Lung (tissue), 11 donors: ENCODE measurements at regions not wholly inside any gene's neighbourhood (a gene's known extent, or its start where the extent isn't known, plus 50 kb on each side); places are given as distances from the start of the nearest gene placed in this dataset.

Source experiments
- ATAC-seq: fragments of 200-7000 bp; cut with Tn5 transposase; one replicate; pipeline ENCODE4 v1.9.1; 2020; ENCODE audit warnings: moderate number of reproducible peaks; ENCODE audit not compliant: insufficient read depth, low FRiP score
- DNase-seq, 3 donors: peaks; one replicate each; pipeline ENCODE4 v3.0.0-alpha.2; 2013 to 2017
- H3K27ac ChIP-seq, 2 donors: one replicate each; pipeline ENCODE4 v1.5.1; 2013; ENCODE audit warnings: mild to moderate bottlenecking in 2 of 2, moderate library complexity in 2 of 2, control low read depth in 1 of 2, inconsistent platforms in 1 of 2, low read depth in 1 of 2, low read length in 1 of 2
- H3K27me3 ChIP-seq, 3 donors: one replicate each; pipeline ENCODE4 v1.5.1; 2013; ENCODE audit warnings: low read length in 2 of 3; ENCODE audit not compliant: control insufficient read depth in 3 of 3, insufficient read depth in 3 of 3
- H3K36me3 ChIP-seq, 4 donors: one replicate each; pipeline ENCODE4 v1.5.1; 2013; ENCODE audit warnings: low read length in 4 of 4, mild to moderate bottlenecking in 1 of 4, moderate library complexity in 1 of 4; ENCODE audit not compliant: control insufficient read depth in 4 of 4, insufficient read depth in 4 of 4
- H3K4me1 ChIP-seq, 5 donors: one replicate each; pipeline ENCODE4 v1.5.1; 2013; ENCODE audit warnings: low read length in 5 of 5, mild to moderate bottlenecking in 2 of 5, moderate library complexity in 1 of 5; ENCODE audit not compliant: control insufficient read depth in 5 of 5, insufficient read depth in 5 of 5
- H3K4me3 ChIP-seq: one replicate; pipeline ENCODE4 v1.5.1; 2013; ENCODE audit warnings: mild to moderate bottlenecking, control low read depth, moderate library complexity
- H3K9ac ChIP-seq, 2 donors: one replicate each; pipeline ENCODE4 v1.5.1; 2013; ENCODE audit warnings: low read length in 2 of 2, control low read depth in 1 of 2; ENCODE audit not compliant: insufficient read depth in 1 of 2
- H3K9me3 ChIP-seq, 4 donors: one replicate each; pipeline ENCODE4 v1.5.1; 2013; ENCODE audit warnings: low read length in 3 of 4, mild to moderate bottlenecking in 1 of 4, moderate library complexity in 1 of 4; ENCODE audit not compliant: control insufficient read depth in 4 of 4, insufficient read depth in 3 of 4
- WGBS, 2 donors: extraction: QIAGEN DNeasy Blood & Tissue Kit; methylation state at CpG; one replicate each; pipeline ENCODE4 v1.1.7; 2013; 5-methylcytosine and 5-hydroxymethylcytosine counted together
- TF ChIP-seq, protein P1 (sequence below): IDR thresholded peaks from 2 replicates; pipeline ENCODE4 v1.5.1; 2012; ENCODE audit warnings: mild to moderate bottlenecking; ENCODE audit errors: control extremely low read depth, extremely low read depth
- donor health status: control.
- donor health status: control.
- donor health status: Bipolar disorder and iron deficiency.
- donor health status: healthy.
- donor health status: DM: yes; HTN: yes; CAD: no.

DNA sequence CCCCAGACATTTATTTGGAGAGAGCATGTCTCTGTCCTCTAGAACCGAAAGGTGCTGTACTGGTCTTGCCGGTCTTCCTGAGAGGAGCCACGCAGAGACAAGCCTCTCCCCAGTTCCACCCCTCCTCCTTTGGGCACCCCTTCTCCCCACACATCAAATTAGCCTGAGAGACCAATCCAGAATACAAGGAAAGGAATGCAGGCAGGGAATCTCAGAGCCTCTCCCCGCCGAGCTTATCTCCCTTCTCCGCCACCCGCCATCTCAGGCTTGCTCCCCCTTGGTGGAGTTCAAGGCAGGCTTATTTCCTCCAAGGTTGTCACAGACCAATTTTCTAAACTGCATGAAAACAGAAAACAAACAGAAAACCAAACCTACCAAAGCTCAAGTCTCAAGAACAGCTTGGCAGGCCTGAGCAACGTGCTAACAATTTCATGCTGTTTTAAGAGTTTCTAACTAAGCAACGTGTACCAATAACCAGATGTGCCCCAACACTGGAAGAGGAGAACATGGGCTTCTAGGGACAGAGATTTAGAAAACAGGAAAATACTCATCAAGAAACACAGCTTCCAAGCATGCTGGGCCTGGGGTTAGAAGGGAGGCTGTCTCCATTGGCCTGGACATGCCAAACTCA is 124.5 kb upstream of the PKDCC start:
- DNase-seq (peak in 2 of 3 donors; percentile 37 to 42), ATAC-seq (no peak)
- Histone ChIP-seq H3K27ac (no peak overlapping the region), H3K4me1 (peaks cover 0 to 24% (median 13%) of the 10 kb centered on the region in 5 donors), H3K4me3 (no peak overlapping the region), H3K9me3 (peaks cover 0 to 2% (median 0%) of the 10 kb centered on the region in 4 donors), H3K36me3 (no peaks in the 10 kb centered on the region), H3K9ac (no peak overlapping the region), H3K27me3 (no peaks in the 10 kb centered on the region)
- TF ChIP-seq, protein P1, sequence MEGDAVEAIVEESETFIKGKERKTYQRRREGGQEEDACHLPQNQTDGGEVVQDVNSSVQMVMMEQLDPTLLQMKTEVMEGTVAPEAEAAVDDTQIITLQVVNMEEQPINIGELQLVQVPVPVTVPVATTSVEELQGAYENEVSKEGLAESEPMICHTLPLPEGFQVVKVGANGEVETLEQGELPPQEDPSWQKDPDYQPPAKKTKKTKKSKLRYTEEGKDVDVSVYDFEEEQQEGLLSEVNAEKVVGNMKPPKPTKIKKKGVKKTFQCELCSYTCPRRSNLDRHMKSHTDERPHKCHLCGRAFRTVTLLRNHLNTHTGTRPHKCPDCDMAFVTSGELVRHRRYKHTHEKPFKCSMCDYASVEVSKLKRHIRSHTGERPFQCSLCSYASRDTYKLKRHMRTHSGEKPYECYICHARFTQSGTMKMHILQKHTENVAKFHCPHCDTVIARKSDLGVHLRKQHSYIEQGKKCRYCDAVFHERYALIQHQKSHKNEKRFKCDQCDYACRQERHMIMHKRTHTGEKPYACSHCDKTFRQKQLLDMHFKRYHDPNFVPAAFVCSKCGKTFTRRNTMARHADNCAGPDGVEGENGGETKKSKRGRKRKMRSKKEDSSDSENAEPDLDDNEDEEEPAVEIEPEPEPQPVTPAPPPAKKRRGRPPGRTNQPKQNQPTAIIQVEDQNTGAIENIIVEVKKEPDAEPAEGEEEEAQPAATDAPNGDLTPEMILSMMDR = no peak
- WGBS, 2 donors = 72 to 78% methylated on average over 9 of the region's 9 CpGs

DNA sequence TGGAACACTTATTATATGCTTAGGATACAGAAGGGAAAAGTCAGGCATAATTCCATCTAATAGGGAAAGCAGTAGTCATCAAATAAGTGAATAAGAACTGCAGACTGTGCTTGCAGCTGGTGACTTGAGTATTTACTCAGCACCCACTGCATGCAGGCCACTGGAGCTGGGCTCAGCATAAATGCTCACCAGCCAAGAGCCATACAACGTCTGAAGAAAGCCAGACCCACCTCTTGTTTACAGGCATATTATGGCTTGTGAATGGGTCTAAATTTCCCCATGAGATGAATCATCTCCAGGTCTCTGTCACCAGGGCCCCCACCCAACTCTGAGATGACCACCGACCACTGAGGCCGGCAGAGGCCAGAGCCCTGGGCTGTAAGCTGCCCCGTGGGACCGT is 123.8 kb upstream of the PKDCC start:
- Histone ChIP-seq H3K36me3 (no peaks in the 10 kb centered on the region), H3K4me3 (no peak overlapping the region), H3K4me1 (peaks cover 0 to 29% (median 13%) of the 10 kb centered on the region in 5 donors), H3K9ac (no peak overlapping the region), H3K9me3 (peaks cover 0 to 2% (median 0%) of the 10 kb centered on the region in 4 donors), H3K27ac (no peak overlapping the region), H3K27me3 (no peaks in the 10 kb centered on the region)
- DNase-seq (no peak), ATAC-seq (no peak)
- WGBS, 2 donors = 83 to 89% methylated on average over 5 of the region's 5 CpGs
- TF ChIP-seq, protein P1 = no peak

- TF ChIP-seq, protein P1 = no peak
- no peak overlapping the region for H3K27ac ChIP-seq
- no peak overlapping the region for H3K4me3 ChIP-seq
- H3K9me3 ChIP-seq = peaks cover 0 to 2% (median 0%) of the 10 kb centered on the region in 4 donors
- 61 to 66% methylated on average over 4 of the region's 4 CpGs for WGBS, 2 donors
- no peaks in the 10 kb centered on the region for H3K36me3 ChIP-seq
- H3K4me1 ChIP-seq = peaks cover 0 to 29% (median 13%) of the 10 kb centered on the region in 5 donors
- ATAC-seq (no peak), DNase-seq (peak; percentile 47 to 76 (median 70))
- H3K27me3 ChIP-seq = no peaks in the 10 kb centered on the region
- H3K9ac ChIP-seq = no peak overlapping the region
Observed at GRCh38 chr2:41924709-41925408, 123.0 kb upstream of the PKDCC start.
